ENCODE measurements at regions not wholly inside any gene's neighbourhood (a gene's known extent, or its start where the extent isn't known, plus 50 kb on each side); places are given as distances from the start of the nearest gene placed in this dataset.
A peak's percentile ranks its signal among the peaks of the same experiment; 100 is the strongest.

GRCh38 chr5:149434162-149435014 is 55.3 kb upstream of the IL17B start:
- no peaks in the 10 kb centered on the region for H3K36me3 ChIP-seq (replicated peaks in 1 of 2)
- intact Hi-C loops (cut with DNase I) = no loop called here
- no peaks in the 10 kb centered on the region for H3K27me3 ChIP-seq
- H3K27ac ChIP-seq = no peak overlapping the region
- WGBS, 4 donors = 34 to 39% (median 37%) methylated on average over 6 to 7 of the region's 7 CpGs
- TF ChIP-seq POLR2A (IDR thresholded peaks at IDR 0.05) (peak in 1 of 2 donors; percentile 8), CTCF (IDR thresholded peaks at IDR 0.05) (peak; percentile 81 to 93 (median 86))
- DNase-seq = peak; percentile 62 to 91 (median 79)
- no peaks in the 10 kb centered on the region for H3K9me3 ChIP-seq (replicated peaks in 1 of 3)
- peaks cover 16 to 22% of the 10 kb centered on the region in 2 donors for H3K4me1 ChIP-seq (replicated peaks in 1 of 2)
- H3K4me3 ChIP-seq = no peak overlapping the region

- H3K27me3 ChIP-seq = no peaks in the 10 kb centered on the region
- peaks cover 21 to 30% of the 10 kb centered on the region in 2 donors for H3K4me1 ChIP-seq (replicated peaks in 1 of 2)
- H3K4me3 ChIP-seq = no peak overlapping the region
- intact Hi-C loops (cut with DNase I) = loop anchor here in 1 of 2 donors (2.0 kb wide), 1 partner anchor 53 kb away; no protein-coding TSS in a partner anchor
- H3K36me3 ChIP-seq (replicated peaks in 1 of 2) = peaks cover 0 to 4% of the 10 kb centered on the region in 2 donors
- WGBS, 4 donors = 76 to 88% (median 79%) methylated on average over 5 to 8 of the region's 8 CpGs
- TF ChIP-seq CTCF (IDR thresholded peaks at IDR 0.05) = no peak
- peak overlapping the region in 1 of 5 donors; percentile 2 for H3K27ac ChIP-seq
- DNase-seq = no peak
- no peaks in the 10 kb centered on the region for H3K9me3 ChIP-seq (replicated peaks in 1 of 3)
These were observed 54.5 kb upstream of the IL17B start for GRCh38 chr5:149433524-149434131.

GRCh38 chr5:149432911-149433401 is 53.9 kb upstream of the IL17B start:
- WGBS, 4 donors = 76 to 93% (median 80%) methylated on average over 3 of the region's 3 CpGs
- Histone ChIP-seq H3K27ac (peak overlapping the region in 1 of 5 donors; percentile 9), H3K27me3 (no peaks in the 10 kb centered on the region), H3K36me3 (replicated peaks in 1 of 2) (peaks cover 0 to 9% of the 10 kb centered on the region in 2 donors), H3K4me1 (replicated peaks in 1 of 2) (peaks cover 21 to 35% of the 10 kb centered on the region in 2 donors), H3K9me3 (replicated peaks in 1 of 3) (no peaks in the 10 kb centered on the region), H3K4me3 (no peak overlapping the region)
- no peak for TF ChIP-seq CTCF (IDR thresholded peaks at IDR 0.05)
- no peak for TF ChIP-seq POLR2A (IDR thresholded peaks at IDR 0.05)
- no peak for DNase-seq
- intact Hi-C loops (cut with DNase I) = loop anchor here in 1 of 2 donors (2.0 kb wide), 1 partner anchor 52 kb away; no protein-coding TSS in a partner anchor

- Histone ChIP-seq H3K4me1 (replicated peaks in 1 of 2) (peaks cover 21 to 35% of the 10 kb centered on the region in 2 donors), H3K36me3 (replicated peaks in 1 of 2) (peaks cover 0 to 12% of the 10 kb centered on the region in 2 donors), H3K27me3 (no peaks in the 10 kb centered on the region), H3K4me3 (no peak overlapping the region), H3K9me3 (replicated peaks in 1 of 3) (no peaks in the 10 kb centered on the region), H3K27ac (peak overlapping the region in 1 of 5 donors; percentile 9)
- TF ChIP-seq CTCF (IDR thresholded peaks at IDR 0.05) (no peak), POLR2A (IDR thresholded peaks at IDR 0.05) (no peak)
- intact Hi-C loops (cut with DNase I) = loop anchor here in 1 of 2 donors (2.0 kb wide), 1 partner anchor 52 kb away; no protein-coding TSS in a partner anchor
- DNase-seq = no peak
- 79 to 87% (median 83%) methylated on average over 6 to 7 of the region's 7 CpGs for WGBS, 4 donors
These were observed 53.3 kb upstream of the IL17B start for GRCh38 chr5:149432376-149432775.
